ENCODE measurements at regions not wholly inside any gene's neighbourhood (a gene's known extent, or its start where the extent isn't known, plus 50 kb on each side); places are given as distances from the start of the nearest gene placed in this dataset.

- Histone ChIP-seq H3K27me3 (no peaks in the 10 kb centered on the region), H3K27ac (no peak overlapping the region), H3K4me3 (no peak overlapping the region), H3K9ac (no peak overlapping the region), H3K36me3 (no peaks in the 10 kb centered on the region), H3K4me2 (no peak overlapping the region), H4K20me1 (no peaks in the 10 kb centered on the region), H3K9me3 (no peaks in the 10 kb centered on the region), H3K4me1 (no peaks in the 10 kb centered on the region)
- no peak for TF ChIP-seq Cebpa-rat (IDR thresholded peaks at IDR 0.05)
Observed at GRCh38 chr5:74094782-74095108, 468.7 kb downstream of the ARHGEF28 start.

- no peaks in the 10 kb centered on the region for H3K36me3 ChIP-seq
- TF ChIP-seq Cebpa-rat (IDR thresholded peaks at IDR 0.05): no peak
- no peaks in the 10 kb centered on the region for H3K9me3 ChIP-seq
- H3K27ac ChIP-seq: no peak overlapping the region
- H3K9ac ChIP-seq: no peak overlapping the region
- no peaks in the 10 kb centered on the region for H3K27me3 ChIP-seq
- no peak overlapping the region for H3K4me2 ChIP-seq
- H3K4me1 ChIP-seq: no peaks in the 10 kb centered on the region
- H3K4me3 ChIP-seq: no peak overlapping the region
- no peaks in the 10 kb centered on the region for H4K20me1 ChIP-seq
Observed at GRCh38 chr5:74094096-74094781, 468.2 kb downstream of the ARHGEF28 start.

GRCh38 chr5:74093561-74093960 lies 467.6 kb downstream of the ARHGEF28 start:
- H3K4me2 ChIP-seq: no peak overlapping the region

GRCh38 chr5:74092766-74093165 lies 466.8 kb downstream of the ARHGEF28 start:
- H3K4me1 ChIP-seq: no peaks in the 10 kb centered on the region
- H3K27me3 ChIP-seq: no peaks in the 10 kb centered on the region
- no peak for TF ChIP-seq Cebpa-rat (IDR thresholded peaks at IDR 0.05)
- H4K20me1 ChIP-seq: no peaks in the 10 kb centered on the region
- H3K9me3 ChIP-seq: no peaks in the 10 kb centered on the region
- no peak overlapping the region for H3K4me3 ChIP-seq
- no peak overlapping the region for H3K4me2 ChIP-seq
- no peak overlapping the region for H3K9ac ChIP-seq
- H3K36me3 ChIP-seq: no peaks in the 10 kb centered on the region
- no peak overlapping the region for H3K27ac ChIP-seq

More at GRCh38 chr5:74093561-74093960, 467.6 kb downstream of the ARHGEF28 start:
- H3K4me1 ChIP-seq: no peaks in the 10 kb centered on the region
- no peaks in the 10 kb centered on the region for H3K27me3 ChIP-seq
- H3K36me3 ChIP-seq: no peaks in the 10 kb centered on the region
- H3K9me3 ChIP-seq: no peaks in the 10 kb centered on the region
- H3K4me3 ChIP-seq: no peak overlapping the region
- H4K20me1 ChIP-seq: no peaks in the 10 kb centered on the region
- TF ChIP-seq Cebpa-rat (IDR thresholded peaks at IDR 0.05): no peak
- no peak overlapping the region for H3K27ac ChIP-seq
- no peak overlapping the region for H3K9ac ChIP-seq

- Histone ChIP-seq H3K4me1 (no peaks in the 10 kb centered on the region), H3K4me3 (no peak overlapping the region), H3K4me2 (no peak overlapping the region), H3K9ac (no peak overlapping the region), H3K27me3 (no peaks in the 10 kb centered on the region), H4K20me1 (no peaks in the 10 kb centered on the region), H3K36me3 (no peaks in the 10 kb centered on the region), H3K27ac (no peak overlapping the region), H3K9me3 (no peaks in the 10 kb centered on the region)
- no peak for TF ChIP-seq Cebpa-rat (IDR thresholded peaks at IDR 0.05)
Observed at GRCh38 chr5:74085782-74086181, 459.8 kb downstream of the ARHGEF28 start.

- H3K9me3 ChIP-seq: no peaks in the 10 kb centered on the region
- no peaks in the 10 kb centered on the region for H3K4me1 ChIP-seq
- no peak overlapping the region for H3K4me3 ChIP-seq
- no peak overlapping the region for H3K27ac ChIP-seq
- H4K20me1 ChIP-seq: no peaks in the 10 kb centered on the region
- no peak for TF ChIP-seq Cebpa-rat (IDR thresholded peaks at IDR 0.05)
- no peak overlapping the region for H3K9ac ChIP-seq
- no peak overlapping the region for H3K4me2 ChIP-seq
- no peaks in the 10 kb centered on the region for H3K27me3 ChIP-seq
- H3K36me3 ChIP-seq: no peaks in the 10 kb centered on the region
Observed at GRCh38 chr5:74085186-74085585, 459.2 kb downstream of the ARHGEF28 start.

GRCh38 chr5:74083096-74083791 lies 457.2 kb downstream of the ARHGEF28 start:
- no peak overlapping the region for H3K4me2 ChIP-seq
- no peaks in the 10 kb centered on the region for H3K27me3 ChIP-seq
- H3K4me3 ChIP-seq: no peak overlapping the region
- no peak overlapping the region for H3K27ac ChIP-seq
- TF ChIP-seq Cebpa-rat (IDR thresholded peaks at IDR 0.05): no peak
- no peaks in the 10 kb centered on the region for H4K20me1 ChIP-seq
- no peaks in the 10 kb centered on the region for H3K36me3 ChIP-seq
- no peaks in the 10 kb centered on the region for H3K9me3 ChIP-seq
- H3K4me1 ChIP-seq: no peaks in the 10 kb centered on the region
- no peak overlapping the region for H3K9ac ChIP-seq

GRCh38 chr5:74082512-74083055 lies 456.6 kb downstream of the ARHGEF28 start:
- no peak overlapping the region for H3K4me2 ChIP-seq
- no peaks in the 10 kb centered on the region for H3K9me3 ChIP-seq
- no peak overlapping the region for H3K9ac ChIP-seq
- TF ChIP-seq Cebpa-rat (IDR thresholded peaks at IDR 0.05): no peak
- H4K20me1 ChIP-seq: no peaks in the 10 kb centered on the region
- H3K27me3 ChIP-seq: no peaks in the 10 kb centered on the region
- no peaks in the 10 kb centered on the region for H3K4me1 ChIP-seq
- H3K4me3 ChIP-seq: no peak overlapping the region
- H3K27ac ChIP-seq: no peak overlapping the region
- no peaks in the 10 kb centered on the region for H3K36me3 ChIP-seq

- Histone ChIP-seq H3K4me1 (no peaks in the 10 kb centered on the region), H3K9me3 (no peaks in the 10 kb centered on the region), H4K20me1 (no peaks in the 10 kb centered on the region), H3K9ac (no peak overlapping the region), H3K27me3 (no peaks in the 10 kb centered on the region), H3K36me3 (no peaks in the 10 kb centered on the region), H3K4me3 (no peak overlapping the region), H3K4me2 (no peak overlapping the region), H3K27ac (no peak overlapping the region)
- TF ChIP-seq Cebpa-rat (IDR thresholded peaks at IDR 0.05): no peak
Observed at GRCh38 chr5:74081126-74081525, 455.1 kb downstream of the ARHGEF28 start.

GRCh38 chr5:74079971-74080556 lies 454.1 kb downstream of the ARHGEF28 start:
- no peak for TF ChIP-seq Cebpa-rat (IDR thresholded peaks at IDR 0.05)
- no peaks in the 10 kb centered on the region for H4K20me1 ChIP-seq
- H3K27ac ChIP-seq: no peak overlapping the region
- H3K36me3 ChIP-seq: no peaks in the 10 kb centered on the region
- no peaks in the 10 kb centered on the region for H3K27me3 ChIP-seq
- H3K9ac ChIP-seq: no peak overlapping the region
- no peak overlapping the region for H3K4me3 ChIP-seq
- H3K9me3 ChIP-seq: no peaks in the 10 kb centered on the region
- no peak overlapping the region for H3K4me2 ChIP-seq
- no peaks in the 10 kb centered on the region for H3K4me1 ChIP-seq
